ENCODE measurements at regions not wholly inside any gene's neighbourhood (a gene's known extent, or its start where the extent isn't known, plus 50 kb on each side); places are given as distances from the start of the nearest gene placed in this dataset.
A peak's percentile ranks its signal among the peaks of the same experiment; 100 is the strongest.

DNA sequence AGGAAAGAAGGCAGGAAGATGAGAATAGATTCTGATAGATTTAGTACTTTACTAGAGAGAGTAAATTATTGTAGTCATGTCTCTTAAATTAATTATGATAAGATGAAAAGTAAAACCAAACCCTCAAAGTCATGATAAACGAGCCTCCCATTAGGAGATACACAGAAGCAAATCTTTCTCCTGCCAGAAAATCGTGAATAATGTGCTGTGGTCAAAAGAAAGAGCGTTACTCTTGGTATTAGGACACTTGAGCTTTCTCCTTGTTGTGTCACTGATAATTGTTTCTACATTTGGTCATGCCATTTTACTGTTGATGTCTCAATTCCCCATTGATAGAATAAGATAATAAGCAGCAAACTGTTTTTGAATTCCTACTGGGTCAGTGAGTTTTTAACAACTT, 562.8 kb upstream of the TLE4 start:
- no peak for DNase-seq (ENCODE audit: low read depth)
- no peak overlapping the region for H3K4me3 ChIP-seq (ENCODE audit: low read depth, low read length)
- TF ChIP-seq, protein P1, sequence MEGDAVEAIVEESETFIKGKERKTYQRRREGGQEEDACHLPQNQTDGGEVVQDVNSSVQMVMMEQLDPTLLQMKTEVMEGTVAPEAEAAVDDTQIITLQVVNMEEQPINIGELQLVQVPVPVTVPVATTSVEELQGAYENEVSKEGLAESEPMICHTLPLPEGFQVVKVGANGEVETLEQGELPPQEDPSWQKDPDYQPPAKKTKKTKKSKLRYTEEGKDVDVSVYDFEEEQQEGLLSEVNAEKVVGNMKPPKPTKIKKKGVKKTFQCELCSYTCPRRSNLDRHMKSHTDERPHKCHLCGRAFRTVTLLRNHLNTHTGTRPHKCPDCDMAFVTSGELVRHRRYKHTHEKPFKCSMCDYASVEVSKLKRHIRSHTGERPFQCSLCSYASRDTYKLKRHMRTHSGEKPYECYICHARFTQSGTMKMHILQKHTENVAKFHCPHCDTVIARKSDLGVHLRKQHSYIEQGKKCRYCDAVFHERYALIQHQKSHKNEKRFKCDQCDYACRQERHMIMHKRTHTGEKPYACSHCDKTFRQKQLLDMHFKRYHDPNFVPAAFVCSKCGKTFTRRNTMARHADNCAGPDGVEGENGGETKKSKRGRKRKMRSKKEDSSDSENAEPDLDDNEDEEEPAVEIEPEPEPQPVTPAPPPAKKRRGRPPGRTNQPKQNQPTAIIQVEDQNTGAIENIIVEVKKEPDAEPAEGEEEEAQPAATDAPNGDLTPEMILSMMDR (conservative IDR thresholded peaks at IDR 0.05; ENCODE audit: low read depth, low read length) = no peak

DNA sequence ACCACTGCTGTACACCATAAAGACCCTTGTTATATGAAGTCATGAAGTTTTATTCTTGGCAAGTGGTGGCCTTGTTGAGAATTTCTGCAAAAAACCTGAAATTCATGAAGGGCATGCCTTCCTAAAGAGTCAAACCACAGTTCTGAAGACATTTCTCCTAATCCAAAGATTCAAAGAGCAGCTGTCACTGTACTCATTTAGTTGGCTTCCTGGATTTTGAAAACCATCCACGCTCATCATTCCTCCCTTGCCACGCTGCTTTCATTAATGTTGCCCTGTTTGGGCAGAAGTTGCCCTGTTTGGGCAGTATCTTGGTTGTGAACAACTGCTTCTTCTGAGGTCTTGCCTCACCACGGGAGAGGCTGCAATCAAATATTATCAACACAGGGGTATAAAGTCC, 560.3 kb upstream of the TLE4 start:
- DNase-seq (ENCODE audit: low read depth) = no peak
- H3K4me3 ChIP-seq (ENCODE audit: low read depth, low read length) = no peak overlapping the region
- TF ChIP-seq, protein P1 (conservative IDR thresholded peaks at IDR 0.05; ENCODE audit: low read depth, low read length) = no peak

DNA sequence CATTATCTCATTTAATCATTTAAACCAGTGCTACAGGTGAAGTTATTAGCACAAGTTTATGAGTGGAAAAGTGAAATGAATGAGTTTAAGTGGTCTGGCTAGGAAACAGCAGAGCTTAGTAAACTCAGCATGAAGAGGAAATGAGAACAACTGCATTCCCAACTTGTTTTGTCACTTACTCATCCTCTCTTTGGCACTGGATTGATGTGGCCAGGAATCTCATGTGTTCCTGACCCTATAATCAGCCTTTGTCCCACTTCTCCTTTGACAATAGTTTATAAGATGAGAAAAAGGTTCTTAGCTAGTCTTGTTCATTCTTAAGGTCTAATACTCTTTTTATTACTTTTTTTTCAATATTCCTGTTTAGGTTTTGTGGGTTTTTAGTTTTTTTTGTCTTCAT, 559.2 kb upstream of the TLE4 start:
- TF ChIP-seq, protein P1 (conservative IDR thresholded peaks at IDR 0.05; ENCODE audit: low read depth, low read length) = no peak
- no peak overlapping the region for H3K4me3 ChIP-seq (ENCODE audit: low read depth, low read length)
- DNase-seq (ENCODE audit: low read depth) = peak; percentile 62

DNA sequence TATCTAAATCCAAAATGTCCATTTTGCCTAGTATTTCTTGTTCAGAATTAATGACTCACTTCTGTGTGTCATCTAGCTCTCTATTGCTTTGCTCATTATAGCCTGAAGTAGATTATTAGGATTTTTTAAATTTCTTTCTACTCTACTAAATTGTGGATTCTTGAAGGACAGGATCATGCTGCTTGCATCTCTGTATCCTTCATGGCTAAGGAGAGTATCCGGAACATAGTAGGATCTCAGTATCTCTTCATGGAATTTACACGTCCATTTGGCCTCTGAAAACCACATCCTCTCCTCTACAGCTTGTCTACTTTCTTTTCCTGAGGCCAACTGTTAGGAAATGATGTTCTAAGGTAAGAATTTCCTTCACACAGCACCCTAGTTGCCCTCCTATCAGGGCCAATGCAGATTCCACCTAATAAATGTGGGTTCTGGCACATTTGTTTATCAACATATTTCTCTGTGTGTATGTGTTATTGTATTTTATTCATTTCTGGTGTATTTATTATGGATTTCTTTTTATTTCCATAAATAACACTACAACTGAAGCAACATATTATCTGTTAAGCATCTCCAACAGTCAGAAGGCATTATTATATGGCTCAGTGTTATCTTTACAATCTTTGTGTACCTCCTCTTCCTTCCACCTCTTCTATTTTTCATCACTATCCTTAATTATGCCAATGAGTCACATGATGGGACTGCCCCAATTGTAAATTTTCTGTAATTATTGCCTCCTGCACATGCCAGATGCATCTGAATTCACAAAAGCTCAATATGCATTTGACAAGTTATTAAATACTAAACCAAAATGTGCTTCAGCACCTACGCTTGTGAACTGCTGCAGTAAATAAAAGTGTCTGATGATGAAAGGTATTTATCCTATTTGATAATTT, 557.8 kb upstream of the TLE4 start:
- DNase-seq (ENCODE audit: low read depth) = no peak
- H3K4me3 ChIP-seq (ENCODE audit: low read depth, low read length) = no peak overlapping the region
- TF ChIP-seq, protein P1 (conservative IDR thresholded peaks at IDR 0.05; ENCODE audit: low read depth, low read length) = no peak

DNA sequence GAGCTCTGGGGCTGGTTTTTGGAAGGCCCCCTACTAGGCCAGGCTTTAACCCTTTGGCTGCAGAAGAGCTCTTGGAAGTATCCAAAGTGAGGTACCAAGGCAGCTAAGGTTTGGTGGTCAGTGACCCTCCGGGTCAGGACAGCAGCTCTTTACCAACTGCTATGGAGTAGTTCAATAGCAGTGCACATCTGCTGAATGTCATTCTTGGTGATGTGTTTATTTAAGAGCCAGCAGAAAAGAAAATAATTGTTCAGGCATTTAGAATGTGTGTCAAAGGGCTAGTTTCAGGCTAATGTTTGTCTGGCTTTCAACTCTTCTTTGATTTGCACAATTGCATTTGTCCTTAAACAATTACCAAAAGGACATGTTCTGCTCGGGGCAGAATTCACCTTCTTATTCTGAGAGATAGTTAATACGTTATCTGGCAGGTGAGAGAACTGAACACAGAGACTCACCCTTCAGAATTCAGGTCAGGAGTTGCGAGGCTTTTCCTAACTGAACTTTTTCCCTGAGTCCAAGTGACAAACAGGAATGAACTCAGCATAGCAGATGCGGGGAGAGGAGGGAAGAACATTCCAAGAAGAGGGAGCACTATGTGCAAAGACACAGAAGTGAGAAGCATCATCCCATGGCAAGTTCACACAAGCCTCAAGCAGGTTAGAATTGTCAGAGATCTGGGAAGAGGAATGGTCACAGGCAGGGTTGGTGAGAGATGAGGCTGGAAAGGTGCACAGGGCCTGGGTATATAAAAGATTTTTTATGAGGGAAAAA, 556.7 kb upstream of the TLE4 start:
- TF ChIP-seq, protein P1 (conservative IDR thresholded peaks at IDR 0.05; ENCODE audit: low read depth, low read length) = no peak
- H3K4me3 ChIP-seq (ENCODE audit: low read depth, low read length) = no peak overlapping the region
- no peak for DNase-seq (ENCODE audit: low read depth)

DNA sequence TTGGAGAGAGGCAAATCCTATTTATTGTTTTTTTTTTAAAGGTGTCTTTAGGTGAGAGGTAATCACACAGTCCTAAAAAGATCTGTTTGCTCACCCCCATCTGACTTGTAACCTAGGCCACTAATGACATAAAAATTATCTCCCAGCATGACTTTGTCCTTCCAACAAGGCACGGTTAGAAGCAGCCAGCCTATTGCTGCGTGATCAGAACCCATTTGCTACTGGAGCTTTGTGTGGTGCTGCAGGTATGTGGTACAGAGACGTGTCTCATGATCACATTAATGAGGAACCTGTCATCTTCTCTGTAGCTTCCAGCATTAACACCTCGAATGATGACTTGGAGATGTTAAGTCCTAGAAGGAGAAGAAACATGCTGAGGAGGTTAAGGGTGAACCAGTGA, 555.8 kb upstream of the TLE4 start:
- DNase-seq (ENCODE audit: low read depth) = no peak
- TF ChIP-seq, protein P1 (conservative IDR thresholded peaks at IDR 0.05; ENCODE audit: low read depth, low read length) = no peak
- H3K4me3 ChIP-seq (ENCODE audit: low read depth, low read length) = no peak overlapping the region
